Heart left ventricle (tissue), 16 donors: ENCODE measurements at regions not wholly inside any gene's neighbourhood (a gene's known extent, or its start where the extent isn't known, plus 50 kb on each side); places are given as distances from the start of the nearest gene placed in this dataset.

Experiments used
- ATAC-seq, 4 donors: fragments of 200-7000 bp; cut with Tn5 transposase; one replicate each; pipeline ENCODE4 v1.9.1; 2020 to 2022; ENCODE audit warnings: moderate library complexity in 4 of 4, mild to moderate bottlenecking in 3 of 4, moderate number of reproducible peaks in 1 of 4
- DNase-seq, 5 donors: peaks; one replicate each; pipeline ENCODE4 v3.0.0-alpha.2; 2020
- H3K27ac ChIP-seq, 12 donors: fragments of 200-600 bp; sonication (generic) in 4 of 12; one replicate each; pipeline versions ENCODE4 v1.5.0 to v1.8.0; 2016 to 2022; ENCODE audit warnings: mild to moderate bottlenecking in 2 of 12
- H3K27me3 ChIP-seq, 9 donors: fragments of 200-600 bp; sonication (generic) in 2 of 9; one replicate each; pipeline versions ENCODE4 v1.5.1 to v1.8.0; 2016 to 2022; ENCODE audit warnings: mild to moderate bottlenecking in 3 of 9
- H3K36me3 ChIP-seq, 9 donors: fragments of 200-600 bp; sonication (generic) in 2 of 9; one replicate each; pipeline versions ENCODE4 v1.5.0 to v1.8.0; 2018 to 2022; ENCODE audit warnings: mild to moderate bottlenecking in 2 of 9
- H3K4me1 ChIP-seq, 12 donors: fragments of 200-600 bp; sonication (generic) in 4 of 12; one replicate each; pipeline versions ENCODE4 v1.5.0 to v1.8.0; 2016 to 2022; ENCODE audit warnings: mild to moderate bottlenecking in 3 of 12
- H3K4me3 ChIP-seq, 12 donors: fragments of 200-600 bp; sonication (generic) in 4 of 12; one replicate each; pipeline versions ENCODE4 v1.5.0 to v1.8.0; 2017 to 2022; ENCODE audit warnings: mild to moderate bottlenecking in 9 of 12, moderate library complexity in 4 of 12
- H3K9me3 ChIP-seq, 12 donors: fragments of 200-600 bp; sonication (generic) in 4 of 12; one replicate each; pipeline versions ENCODE4 v1.5.0 to v1.8.0; 2016 to 2022; ENCODE audit warnings: mild to moderate bottlenecking in 1 of 12
- CTCF ChIP-seq, 12 donors: fragments of 200-600 bp; sonication (generic) in 4 of 12; IDR thresholded peaks; one replicate each; pipeline versions ENCODE4 v1.5.0 to v1.8.0; 2018 to 2022; ENCODE audit warnings: antibody characterized with exemption in 12 of 12, mild to moderate bottlenecking in 5 of 12
- POLR2A ChIP-seq, 2 donors: fragments of 450-650 bp; IDR thresholded peaks; one replicate each; pipeline ENCODE4 v1.6.1; 2017; ENCODE audit warnings: antibody characterized with exemption in 2 of 2, mild to moderate bottlenecking in 2 of 2, moderate library complexity in 2 of 2
- WGBS, 4 donors: extraction: QIAGEN DNeasy Blood & Tissue Kit in 2 of 4; methylation state at CpG; one replicate each; pipeline versions ENCODE4 v1.1.5 to v1.1.7; 2013 to 2018; 5-methylcytosine and 5-hydroxymethylcytosine counted together
- intact Hi-C, 10 donors: fragments of 100-400 bp; cut with DNase I; formaldehyde crosslinking; loops; one replicate each; pipeline versions ENCODE4 v1.11.1 to v1.14.2; 2022
- donor health status: ischemic (EF 13 %, LVEDD 7.1; RV severe dilation, severe dysfunction).
- donor health status: healthy with polysubstance abuse.
- donor health status: DM: no; HTN: yes; CAD: no.
- donor health status: DM: no; HTN: no; CAD: no.
- donor health status: ischemic (EF 25% LVEDD 6.9; RV normal size, moderate dysfunction).
- donor health status: ischemic (EF 25% LVEDD 5.7; RV mildly dilated, moderate dysfunction).
- donor health status: healthy.
- donor health status: DM: yes; HTN: yes; CAD: no.
- donor health status: ischemic (EF 35%, LVEDD 5.7; RV mildly dilated, moderate dysfunction).
- donor health status: nonischemic (EF 11% LVEDD 7.7; RV severe dilation, severe dysfunction).
- donor health status: DM: yes; HTN: yes; CAD: no.
- donor health status: PGD.
- donor health status: ischemic (EF 29% LVEDD 5.4; RV normal size, mild dysfunction).
- donor health status: nonischemic (EF 23%, LVEDD 6.1; RV moderate dilation, normal function).

- intact Hi-C loops, result no loop called here
- Histone ChIP-seq H3K36me3 (no peaks in the 10 kb centered on the region), H3K9me3 (no peaks in the 10 kb centered on the region), H3K4me3 (no peak overlapping the region), H3K4me1 (no peaks in the 10 kb centered on the region), H3K27ac (no peak overlapping the region), H3K27me3 (no peaks in the 10 kb centered on the region)
- TF ChIP-seq CTCF (IDR thresholded peaks at IDR 0.05) (no peak), POLR2A (IDR thresholded peaks at IDR 0.05) (no peak)
- DNase-seq, result no peak
- 38 to 50% (median 45%) methylated on average over 4 of the region's 4 CpGs for WGBS, 4 donors
- no peak for ATAC-seq
Observed at GRCh38 chr9:79127661-79128060, 444.1 kb upstream of the TLE4 start.

DNA sequence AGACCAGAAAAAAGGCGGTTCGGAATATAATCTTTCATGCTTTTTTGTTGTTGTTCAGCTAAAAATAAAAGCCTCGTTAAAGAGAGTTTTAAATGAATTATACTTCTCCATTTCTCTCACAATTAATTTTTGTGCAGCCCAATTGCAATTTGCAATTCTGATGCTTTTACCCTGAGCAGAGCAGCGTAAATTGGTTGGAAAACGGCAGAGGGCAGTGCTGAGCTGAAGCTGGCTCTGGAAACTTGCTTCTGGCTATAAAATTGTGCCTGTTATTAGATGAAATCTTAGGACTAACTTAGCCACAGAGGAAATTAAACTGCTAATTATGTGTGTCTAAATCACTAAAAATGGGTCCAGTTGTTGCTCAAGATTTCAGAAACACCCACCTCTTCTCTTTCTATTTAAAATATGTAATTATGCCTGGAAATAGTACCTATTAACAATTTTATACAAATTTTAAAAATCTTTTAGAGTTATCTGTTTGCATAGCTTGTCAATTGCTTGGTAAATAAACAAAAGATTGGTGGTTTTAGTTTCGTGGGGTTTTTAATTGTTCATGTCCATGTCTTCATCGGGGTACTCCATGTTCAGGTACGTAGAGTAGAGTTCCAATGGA, 441.8 kb upstream of the TLE4 start:
- ATAC-seq, result no peak
- Histone ChIP-seq H3K27ac (no peak overlapping the region), H3K4me1 (no peaks in the 10 kb centered on the region), H3K9me3 (no peaks in the 10 kb centered on the region), H3K4me3 (no peak overlapping the region), H3K36me3 (no peaks in the 10 kb centered on the region), H3K27me3 (peaks cover 0 to 4% (median 0%) of the 10 kb centered on the region in 9 donors)
- intact Hi-C loops, result no loop called here
- TF ChIP-seq CTCF (IDR thresholded peaks at IDR 0.05) (peak; percentile 44 to 80 (median 66)), POLR2A (IDR thresholded peaks at IDR 0.05) (no peak)
- 39 to 44% (median 42%) methylated on average over 8 of the region's 8 CpGs for WGBS, 4 donors
- DNase-seq, result peak in 3 of 5 donors; percentile 16 to 31 (median 26)

GRCh38 chr9:79131246-79131774, 440.5 kb upstream of the TLE4 start:
- H3K27me3 ChIP-seq, result peaks cover 0 to 4% (median 0%) of the 10 kb centered on the region in 9 donors
- intact Hi-C loops, result no loop called here
- no peak overlapping the region for H3K27ac ChIP-seq
- DNase-seq (no peak), ATAC-seq (no peak)
- 65 to 74% (median 70%) methylated on average over 2 of the region's 2 CpGs for WGBS, 4 donors
- no peaks in the 10 kb centered on the region for H3K4me1 ChIP-seq
- H3K4me3 ChIP-seq, result no peak overlapping the region
- H3K9me3 ChIP-seq, result no peaks in the 10 kb centered on the region
- no peak for TF ChIP-seq POLR2A (IDR thresholded peaks at IDR 0.05)
- TF ChIP-seq CTCF (IDR thresholded peaks at IDR 0.05), result no peak
- H3K36me3 ChIP-seq, result no peaks in the 10 kb centered on the region

- Histone ChIP-seq H3K9me3 (no peaks in the 10 kb centered on the region), H3K36me3 (no peaks in the 10 kb centered on the region), H3K27ac (no peak overlapping the region), H3K4me3 (no peak overlapping the region), H3K27me3 (peaks cover 0 to 4% (median 0%) of the 10 kb centered on the region in 9 donors), H3K4me1 (no peaks in the 10 kb centered on the region)
- TF ChIP-seq CTCF (IDR thresholded peaks at IDR 0.05) (no peak), POLR2A (IDR thresholded peaks at IDR 0.05) (no peak)
- no peak for ATAC-seq
- no peak for DNase-seq
- WGBS, 4 donors, result 61 to 73% (median 68%) methylated on average over 4 of the region's 4 CpGs
- intact Hi-C loops, result no loop called here
Observed at GRCh38 chr9:79131824-79132377, 439.9 kb upstream of the TLE4 start.
